SK-N-SH treated with all-trans-retinoic acid at 6 μM for 48 hours (cell line): ENCODE measurements at regions not wholly inside any gene's neighbourhood (a gene's known extent, or its start where the extent isn't known, plus 50 kb on each side); places are given as distances from the start of the nearest gene placed in this dataset.

Source experiments
- BACH2 ChIP-seq: fragments of 250-450 bp; sonication (Bioruptor Pico); IDR thresholded peaks from 2 replicates; pipeline ENCODE4 v1.9.0; 2021; ENCODE audit warnings: mild to moderate bottlenecking, borderline replicate concordance
- CSDC2 ChIP-seq: fragments of 250-450 bp; sonication (Bioruptor Pico); IDR thresholded peaks from 2 replicates; pipeline ENCODE4 v1.5.0; 2020; ENCODE audit warnings: mild to moderate bottlenecking, moderate library complexity
- PPARA ChIP-seq: fragments of 250-450 bp; sonication (Bioruptor Pico); IDR thresholded peaks from 2 replicates; pipeline ENCODE4 v1.5.0; 2020; ENCODE audit warnings: mild to moderate bottlenecking, borderline replicate concordance
- RARB ChIP-seq: fragments of 250-450 bp; sonication (Bioruptor Pico); IDR thresholded peaks from 2 replicates; pipeline ENCODE4 v1.8.0; 2021; ENCODE audit warnings: mild to moderate bottlenecking, moderate library complexity
- SNAI2 ChIP-seq: fragments of 250-450 bp; sonication (Bioruptor Pico); IDR thresholded peaks from 2 replicates; pipeline ENCODE4 v1.5.0; 2020; ENCODE audit warnings: mild to moderate bottlenecking, moderate library complexity
- ZFP3 ChIP-seq: fragments of 250-450 bp; sonication (Bioruptor Pico); IDR thresholded peaks from 2 replicates; pipeline ENCODE4 v1.5.0; 2020; ENCODE audit warnings: mild to moderate bottlenecking, moderate library complexity
- ZFP30 ChIP-seq: fragments of 450-650 bp; formaldehyde crosslinking; IDR thresholded peaks from 2 replicates; pipeline ENCODE4 v1.5.0; 2022; ENCODE audit warnings: mild to moderate bottlenecking, moderate library complexity
- ZNF8 ChIP-seq: fragments of 450-650 bp; formaldehyde crosslinking; IDR thresholded peaks from 2 replicates; pipeline ENCODE4 v1.5.0; 2020; ENCODE audit warnings: mild to moderate bottlenecking, moderate library complexity
- TF ChIP-seq, protein P1 (sequence below): fragments of 250-450 bp; sonication (Bioruptor Pico); IDR thresholded peaks from 2 replicates; pipeline ENCODE4 v1.8.0; 2020; ENCODE audit warnings: mild to moderate bottlenecking, moderate library complexity, borderline replicate concordance
- TF ChIP-seq, protein P2 (sequence below): fragments of 250-450 bp; sonication (Bioruptor Pico); IDR thresholded peaks from 2 replicates; pipeline ENCODE4 v1.5.1; 2020; ENCODE audit warnings: low read depth, mild to moderate bottlenecking, moderate library complexity
- TF ChIP-seq, protein P3 (sequence below): fragments of 250-450 bp; sonication (Bioruptor Pico); IDR thresholded peaks from 2 replicates; pipeline ENCODE4 v1.5.1; 2021; ENCODE audit warnings: mild to moderate bottlenecking, moderate library complexity

DNA sequence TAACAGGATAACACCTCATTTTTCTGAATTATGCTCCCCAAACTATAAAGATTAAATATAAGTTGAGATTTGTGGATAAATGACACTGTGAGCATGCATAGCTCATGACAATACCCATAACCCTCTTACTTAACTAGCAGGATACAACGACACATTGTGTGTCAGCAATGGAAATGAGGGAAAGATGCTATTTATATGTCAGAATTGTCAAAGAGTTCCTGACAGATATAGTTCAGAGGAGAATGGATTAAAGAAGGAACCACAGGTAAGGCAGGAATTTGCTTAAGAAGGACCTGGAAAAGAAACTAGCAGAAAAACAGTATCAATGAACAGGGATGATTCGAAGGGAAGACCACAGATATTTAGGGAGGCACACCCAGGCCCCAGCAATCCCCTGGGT is 591.0 kb downstream of the DHX35 start:
- no peak for TF ChIP-seq ZFP30 (CRISPR knock-in tag)
- TF ChIP-seq, protein P1, sequence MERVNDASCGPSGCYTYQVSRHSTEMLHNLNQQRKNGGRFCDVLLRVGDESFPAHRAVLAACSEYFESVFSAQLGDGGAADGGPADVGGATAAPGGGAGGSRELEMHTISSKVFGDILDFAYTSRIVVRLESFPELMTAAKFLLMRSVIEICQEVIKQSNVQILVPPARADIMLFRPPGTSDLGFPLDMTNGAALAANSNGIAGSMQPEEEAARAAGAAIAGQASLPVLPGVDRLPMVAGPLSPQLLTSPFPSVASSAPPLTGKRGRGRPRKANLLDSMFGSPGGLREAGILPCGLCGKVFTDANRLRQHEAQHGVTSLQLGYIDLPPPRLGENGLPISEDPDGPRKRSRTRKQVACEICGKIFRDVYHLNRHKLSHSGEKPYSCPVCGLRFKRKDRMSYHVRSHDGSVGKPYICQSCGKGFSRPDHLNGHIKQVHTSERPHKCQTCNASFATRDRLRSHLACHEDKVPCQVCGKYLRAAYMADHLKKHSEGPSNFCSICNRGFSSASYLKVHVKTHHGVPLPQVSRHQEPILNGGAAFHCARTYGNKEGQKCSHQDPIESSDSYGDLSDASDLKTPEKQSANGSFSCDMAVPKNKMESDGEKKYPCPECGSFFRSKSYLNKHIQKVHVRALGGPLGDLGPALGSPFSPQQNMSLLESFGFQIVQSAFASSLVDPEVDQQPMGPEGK (CRISPR knock-in tag) = no peak
- no peak for TF ChIP-seq ZFP3 (CRISPR knock-in tag)
- TF ChIP-seq ZNF8 = no peak
- no peak for TF ChIP-seq BACH2
- TF ChIP-seq RARB = no peak
- no peak for TF ChIP-seq SNAI2 (CRISPR knock-in tag)
- TF ChIP-seq, protein P2, sequence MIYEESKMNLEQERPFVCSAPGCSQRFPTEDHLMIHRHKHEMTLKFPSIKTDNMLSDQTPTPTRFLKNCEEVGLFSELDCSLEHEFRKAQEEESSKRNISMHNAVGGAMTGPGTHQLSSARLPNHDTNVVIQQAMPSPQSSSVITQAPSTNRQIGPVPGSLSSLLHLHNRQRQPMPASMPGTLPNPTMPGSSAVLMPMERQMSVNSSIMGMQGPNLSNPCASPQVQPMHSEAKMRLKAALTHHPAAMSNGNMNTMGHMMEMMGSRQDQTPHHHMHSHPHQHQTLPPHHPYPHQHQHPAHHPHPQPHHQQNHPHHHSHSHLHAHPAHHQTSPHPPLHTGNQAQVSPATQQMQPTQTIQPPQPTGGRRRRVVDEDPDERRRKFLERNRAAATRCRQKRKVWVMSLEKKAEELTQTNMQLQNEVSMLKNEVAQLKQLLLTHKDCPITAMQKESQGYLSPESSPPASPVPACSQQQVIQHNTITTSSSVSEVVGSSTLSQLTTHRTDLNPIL = no peak
- no peak for TF ChIP-seq PPARA
- TF ChIP-seq, protein P3, sequence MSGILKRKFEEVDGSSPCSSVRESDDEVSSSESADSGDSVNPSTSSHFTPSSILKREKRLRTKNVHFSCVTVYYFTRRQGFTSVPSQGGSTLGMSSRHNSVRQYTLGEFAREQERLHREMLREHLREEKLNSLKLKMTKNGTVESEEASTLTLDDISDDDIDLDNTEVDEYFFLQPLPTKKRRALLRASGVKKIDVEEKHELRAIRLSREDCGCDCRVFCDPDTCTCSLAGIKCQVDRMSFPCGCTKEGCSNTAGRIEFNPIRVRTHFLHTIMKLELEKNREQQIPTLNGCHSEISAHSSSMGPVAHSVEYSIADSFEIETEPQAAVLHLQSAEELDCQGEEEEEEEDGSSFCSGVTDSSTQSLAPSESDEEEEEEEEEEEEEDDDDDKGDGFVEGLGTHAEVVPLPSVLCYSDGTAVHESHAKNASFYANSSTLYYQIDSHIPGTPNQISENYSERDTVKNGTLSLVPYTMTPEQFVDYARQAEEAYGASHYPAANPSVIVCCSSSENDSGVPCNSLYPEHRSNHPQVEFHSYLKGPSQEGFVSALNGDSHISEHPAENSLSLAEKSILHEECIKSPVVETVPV (CRISPR knock-in tag) = no peak
- no peak for TF ChIP-seq CSDC2 (CRISPR knock-in tag)
